GM10266 (cell line): ENCODE measurements at regions not wholly inside any gene's neighbourhood (a gene's known extent, or its start where the extent isn't known, plus 50 kb on each side); places are given as distances from the start of the nearest gene placed in this dataset.

Experiments
- DNase-seq: peaks from one replicate; pipeline ENCODE4 v3.0.0; 2012; ENCODE audit errors: extremely low spot score
- TF ChIP-seq, protein P1 (sequence below): IDR thresholded peaks from 2 replicates; pipeline ENCODE4 v1.5.1; 2012; ENCODE audit warnings: mild to moderate bottlenecking, low read depth; ENCODE audit not compliant: control insufficient read depth, insufficient read depth; ENCODE audit errors: missing control alignments

DNA sequence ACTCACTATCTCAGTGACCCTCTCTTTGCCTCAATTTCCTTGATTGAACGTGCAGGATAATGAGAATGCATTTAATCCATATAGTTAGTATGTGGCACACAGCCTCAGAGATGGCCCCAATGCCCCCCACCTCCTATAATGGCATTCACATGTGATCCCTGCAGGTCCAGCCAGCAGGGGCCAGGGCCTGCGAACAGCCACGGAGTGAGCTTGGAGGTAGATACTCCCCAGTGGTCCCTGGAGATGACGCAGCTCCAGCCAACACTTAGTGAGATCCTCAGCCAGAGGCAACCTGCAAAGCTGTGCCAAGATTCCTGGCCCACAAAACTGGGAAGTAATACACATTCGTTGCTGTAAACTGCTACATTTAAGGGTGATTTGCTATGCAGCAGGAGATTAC, 184.9 kb upstream of the NSMCE3 start:
- TF ChIP-seq, protein P1, sequence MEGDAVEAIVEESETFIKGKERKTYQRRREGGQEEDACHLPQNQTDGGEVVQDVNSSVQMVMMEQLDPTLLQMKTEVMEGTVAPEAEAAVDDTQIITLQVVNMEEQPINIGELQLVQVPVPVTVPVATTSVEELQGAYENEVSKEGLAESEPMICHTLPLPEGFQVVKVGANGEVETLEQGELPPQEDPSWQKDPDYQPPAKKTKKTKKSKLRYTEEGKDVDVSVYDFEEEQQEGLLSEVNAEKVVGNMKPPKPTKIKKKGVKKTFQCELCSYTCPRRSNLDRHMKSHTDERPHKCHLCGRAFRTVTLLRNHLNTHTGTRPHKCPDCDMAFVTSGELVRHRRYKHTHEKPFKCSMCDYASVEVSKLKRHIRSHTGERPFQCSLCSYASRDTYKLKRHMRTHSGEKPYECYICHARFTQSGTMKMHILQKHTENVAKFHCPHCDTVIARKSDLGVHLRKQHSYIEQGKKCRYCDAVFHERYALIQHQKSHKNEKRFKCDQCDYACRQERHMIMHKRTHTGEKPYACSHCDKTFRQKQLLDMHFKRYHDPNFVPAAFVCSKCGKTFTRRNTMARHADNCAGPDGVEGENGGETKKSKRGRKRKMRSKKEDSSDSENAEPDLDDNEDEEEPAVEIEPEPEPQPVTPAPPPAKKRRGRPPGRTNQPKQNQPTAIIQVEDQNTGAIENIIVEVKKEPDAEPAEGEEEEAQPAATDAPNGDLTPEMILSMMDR: no peak
- no peak for DNase-seq

DNA sequence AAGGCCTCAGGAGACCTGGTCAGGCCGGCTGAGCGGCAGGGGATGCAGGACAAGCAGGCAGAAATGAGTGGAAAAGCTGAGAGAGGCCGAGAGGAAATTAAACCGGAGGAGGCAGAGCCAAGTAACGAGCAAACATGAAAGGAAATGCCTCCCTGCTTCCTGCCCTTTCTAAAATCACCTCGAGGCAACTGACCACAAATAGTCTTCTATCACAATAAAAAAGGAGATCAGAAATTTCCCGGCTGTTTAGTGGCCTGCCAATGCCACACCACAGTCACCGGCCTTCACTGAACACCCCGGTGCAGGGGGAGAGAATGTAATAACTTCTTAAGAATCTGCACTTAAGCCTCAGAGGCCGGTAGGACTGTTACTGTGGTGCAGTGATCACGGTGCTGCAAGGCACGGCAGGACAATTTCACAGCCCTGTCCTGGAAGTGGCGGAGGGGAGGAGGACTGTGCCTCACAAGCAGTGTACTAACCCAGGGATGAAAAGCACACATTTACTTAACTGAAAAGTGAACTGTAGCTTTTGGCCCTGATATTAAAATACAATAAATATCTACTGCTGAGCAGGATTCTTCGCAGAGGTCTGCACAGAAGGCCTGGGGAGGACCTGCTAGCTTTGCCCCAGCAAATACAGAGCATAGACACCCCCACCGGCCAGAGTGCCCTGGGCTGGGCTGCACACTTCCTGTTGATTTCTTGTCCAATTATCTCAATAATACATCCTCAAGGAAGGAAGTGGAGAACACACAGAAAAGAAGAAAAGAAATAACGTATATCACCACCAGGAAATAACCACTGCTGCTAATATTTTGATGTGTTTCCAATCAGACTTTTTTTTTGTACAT, 183.5 kb upstream of the NSMCE3 start:
- TF ChIP-seq, protein P1: no peak
- DNase-seq: no peak

DNA sequence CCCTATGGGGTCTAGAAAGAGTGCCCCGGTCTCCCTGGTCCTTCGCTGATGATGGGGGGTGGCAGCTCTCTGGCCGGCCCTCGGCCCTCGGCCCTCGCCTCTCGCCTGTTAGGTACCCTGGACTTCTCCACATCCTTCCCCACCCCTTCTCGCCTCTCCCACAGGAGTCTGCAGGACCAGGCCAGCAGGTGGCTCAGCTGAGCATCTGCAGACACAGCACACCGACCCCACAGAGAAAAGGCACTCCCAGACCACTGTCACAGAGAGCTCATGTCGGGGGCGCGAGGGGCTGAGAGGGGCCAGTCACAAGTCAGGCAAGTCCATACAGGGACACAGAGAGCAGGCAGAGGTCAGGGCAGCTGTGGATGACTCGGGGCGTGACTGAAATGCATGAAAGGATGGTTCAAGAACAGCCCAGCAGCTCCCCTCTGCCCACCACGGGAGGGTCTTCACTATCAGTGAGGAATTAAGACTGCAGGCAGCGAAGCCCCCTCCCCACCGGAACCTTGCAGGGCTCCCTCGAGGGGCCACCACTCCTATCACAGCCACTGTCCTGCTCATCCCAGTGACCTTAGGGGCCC, 181.7 kb upstream of the NSMCE3 start:
- DNase-seq: no peak
- TF ChIP-seq, protein P1: no peak

DNA sequence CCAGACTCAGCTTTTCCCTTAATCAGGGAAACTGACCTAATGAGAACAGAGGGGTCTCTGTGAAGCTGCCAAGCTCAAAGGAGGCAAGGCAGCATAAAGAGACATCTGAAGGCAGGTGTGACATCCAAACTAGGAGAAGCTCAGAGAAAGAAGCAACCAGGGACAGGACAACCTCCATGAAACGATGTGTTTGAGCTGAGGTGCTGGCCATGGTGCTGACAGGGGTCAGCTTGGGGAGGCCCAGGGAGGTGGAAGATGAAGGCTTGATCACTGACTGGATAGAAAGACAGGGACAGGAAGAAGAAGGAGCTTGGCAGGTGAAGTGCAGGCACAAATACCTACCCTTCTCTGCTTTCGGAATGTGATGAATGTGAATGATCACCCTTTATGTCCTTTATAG, 179.5 kb upstream of the NSMCE3 start:
- TF ChIP-seq, protein P1: no peak
- no peak for DNase-seq

DNA sequence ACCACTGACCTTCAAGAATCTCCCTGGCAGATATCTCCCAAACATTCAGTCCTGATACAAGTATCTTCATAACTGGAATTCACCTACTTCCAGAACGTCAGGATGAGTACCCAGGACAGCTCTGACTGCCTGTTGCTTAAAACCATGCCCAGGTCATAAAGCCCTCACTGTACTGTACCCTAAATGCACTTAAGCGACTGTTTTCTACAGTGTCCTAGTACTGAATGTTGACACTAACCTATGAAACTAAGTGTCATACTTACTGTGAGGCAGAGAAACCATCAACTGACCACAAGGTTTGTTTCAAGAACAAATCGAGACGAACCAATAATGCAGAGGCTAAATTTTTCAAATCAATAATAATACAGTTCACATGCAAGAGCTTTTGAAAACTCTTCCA, 178.7 kb upstream of the NSMCE3 start:
- no peak for DNase-seq

DNA sequence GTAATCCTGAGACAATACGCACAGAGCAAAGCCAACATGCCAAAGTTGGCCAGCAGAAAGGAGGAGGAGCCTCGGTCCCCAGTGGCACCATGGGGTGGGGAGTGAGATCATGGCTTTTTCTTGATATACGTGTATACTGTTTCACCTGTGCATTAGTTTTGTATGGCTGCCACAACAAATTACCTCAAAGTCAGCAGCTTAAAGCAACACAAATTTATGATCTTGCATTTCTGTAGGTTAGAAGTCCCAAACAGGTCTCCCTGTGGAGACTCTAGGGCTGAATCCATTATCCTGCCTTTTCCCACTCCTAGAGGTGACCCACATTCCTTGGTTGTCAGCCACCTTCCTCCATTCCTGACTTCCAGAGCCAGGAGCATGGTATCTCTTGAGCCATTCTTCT, 176.9 kb upstream of the NSMCE3 start:
- DNase-seq: no peak
- TF ChIP-seq, protein P1: no peak

More for the DNA sequence above, 178.7 kb upstream of the NSMCE3 start:
- TF ChIP-seq, protein P1: no peak

DNA sequence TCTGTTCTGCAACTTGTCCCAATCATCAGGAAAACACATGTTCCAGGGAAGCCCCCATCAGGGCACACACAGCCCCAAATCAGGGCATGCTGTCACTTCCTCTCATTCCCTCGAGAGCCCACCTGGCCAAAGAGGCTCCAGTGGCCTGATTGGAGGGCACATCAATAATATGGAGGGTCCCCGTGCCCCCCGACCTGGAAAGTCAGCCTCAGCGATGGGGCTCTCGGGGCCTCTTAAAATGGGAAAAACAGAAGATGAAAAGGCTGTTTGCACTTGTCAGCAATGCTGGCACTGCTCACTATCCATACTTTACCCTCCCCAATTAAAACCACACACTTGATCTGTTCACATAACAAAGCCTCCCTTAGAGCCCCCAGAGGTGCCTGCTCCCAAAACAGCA, 172.9 kb upstream of the NSMCE3 start:
- no peak for DNase-seq
- TF ChIP-seq, protein P1: no peak
